CD4-positive, alpha-beta T cell treated with Interleukin-6 for 4 hours (primary cell): ENCODE measurements at regions not wholly inside any gene's neighbourhood (a gene's known extent, or its start where the extent isn't known, plus 50 kb on each side); places are given as distances from the start of the nearest gene placed in this dataset.
"Not testable (repeated sequence)": the region's sequence is repeated elsewhere in the genome, so short reads cannot be mapped to it uniquely, and the experiment has no call there.

Source experiments
- DNase-seq: peaks from one replicate; pipeline ENCODE4 v3.0.0-alpha.2; 2020; ENCODE audit warnings: mixed read lengths

DNA sequence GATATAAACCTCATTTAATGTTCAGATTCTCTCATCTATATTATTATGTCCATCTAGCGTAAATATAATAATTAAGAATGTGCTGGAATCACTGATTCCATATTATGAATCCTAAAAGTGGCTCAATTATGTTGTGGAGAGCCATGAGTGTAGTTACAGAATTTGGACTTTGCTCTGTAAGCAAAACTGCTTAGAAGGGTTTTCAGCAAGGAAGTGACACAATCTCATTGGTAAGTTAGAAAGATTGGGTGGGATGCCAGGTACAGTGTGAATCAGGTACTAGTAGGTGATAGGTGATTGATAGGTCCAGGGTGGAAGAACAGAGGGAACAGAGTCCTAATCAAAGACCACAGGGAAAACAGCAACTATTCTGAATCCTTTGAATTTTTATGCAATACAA, 74.9 kb upstream of the ABLIM1 start:
- no peak for DNase-seq

DNA sequence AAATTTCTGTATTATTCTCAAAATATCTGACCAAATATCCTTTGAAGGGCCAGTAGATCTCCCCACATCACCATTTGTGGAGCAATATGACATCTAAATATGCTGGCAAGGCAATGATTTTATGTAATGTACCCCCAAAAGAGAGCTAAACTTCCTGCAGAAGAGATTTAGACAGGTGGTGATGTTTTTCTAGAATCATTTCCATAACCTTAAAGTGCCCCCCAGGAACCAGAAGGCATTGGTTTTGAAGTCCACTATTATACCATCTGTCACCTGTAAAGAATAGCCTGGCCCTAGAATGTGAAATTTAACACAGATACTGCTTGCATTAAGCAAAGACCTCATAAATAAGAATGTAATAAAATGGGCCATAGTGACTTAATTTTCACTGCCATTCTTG, 77.9 kb upstream of the ABLIM1 start:
- DNase-seq = no peak

DNA sequence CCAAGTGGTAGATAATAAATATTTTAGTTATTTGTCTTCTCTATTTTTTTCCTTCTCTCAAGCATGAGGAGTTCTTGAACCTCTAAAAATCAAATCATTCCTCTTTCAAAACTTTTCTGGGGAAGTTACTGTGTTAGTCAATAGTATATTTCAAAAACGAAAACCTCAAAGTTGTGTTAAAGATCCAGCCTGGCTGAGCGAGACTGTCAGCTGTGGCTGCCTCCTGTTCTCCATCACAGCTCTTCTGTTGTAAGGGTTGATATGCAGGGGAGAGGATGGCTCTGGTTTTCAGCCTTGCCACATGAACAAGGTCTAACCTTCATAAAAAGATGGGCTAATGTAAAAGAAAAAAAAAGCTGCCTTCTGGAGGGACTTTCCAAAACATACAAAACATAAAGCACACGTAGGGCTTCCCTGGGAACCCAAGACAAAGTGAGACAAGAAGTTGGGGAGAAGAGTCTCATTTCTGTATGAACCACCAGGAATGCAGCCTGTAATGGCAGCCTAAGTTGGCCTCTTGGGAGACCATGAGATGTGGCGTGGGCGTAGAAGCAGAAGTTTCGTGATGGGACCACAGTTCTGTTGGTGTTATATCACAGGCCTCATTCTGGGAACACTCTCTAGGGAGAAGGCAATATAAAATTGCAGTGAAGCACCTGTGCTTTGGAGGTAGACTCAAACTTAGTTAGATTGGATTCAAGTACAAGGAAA, 77.9 kb upstream of the FHIP2A start:
- DNase-seq = no peak

DNA sequence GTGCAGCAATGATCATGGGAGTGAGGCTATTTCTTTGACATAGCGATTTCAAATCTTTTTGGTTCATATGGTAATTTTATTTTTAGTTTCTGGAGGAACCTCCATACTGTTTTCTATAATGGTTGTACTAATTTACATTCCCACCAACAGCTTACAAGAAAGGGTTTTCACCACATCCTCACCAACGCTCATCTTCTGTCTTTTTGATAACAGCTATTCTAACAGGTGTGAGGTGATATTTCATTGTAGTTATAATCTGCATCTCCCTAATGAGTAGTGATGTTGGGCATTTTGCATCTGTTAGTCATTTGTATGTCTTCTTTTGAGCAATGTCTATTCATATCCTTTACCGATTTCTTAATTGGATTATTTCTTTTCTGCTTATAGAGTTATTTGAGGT, 75.0 kb upstream of the FHIP2A start:
- DNase-seq = no peak

DNA sequence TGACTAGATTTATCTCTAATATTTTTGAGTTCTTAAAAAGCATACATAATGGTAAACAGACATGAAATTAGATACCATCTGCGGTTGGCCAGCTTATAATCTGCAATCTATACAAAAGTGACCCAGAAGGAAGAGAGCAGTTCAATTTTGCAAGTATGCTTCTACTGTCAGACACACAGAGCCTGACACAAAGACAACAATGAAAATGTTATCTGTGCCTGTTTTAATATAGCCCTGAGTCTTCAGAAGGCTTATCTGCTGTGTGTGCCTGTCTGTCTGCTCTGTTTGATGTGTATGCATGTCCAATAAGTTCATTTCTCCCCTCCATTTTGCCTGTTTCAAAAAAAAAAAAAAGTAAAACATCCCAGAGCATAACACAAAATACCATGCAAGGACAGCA, 73.3 kb upstream of the FHIP2A start:
- DNase-seq = no peak

DNA sequence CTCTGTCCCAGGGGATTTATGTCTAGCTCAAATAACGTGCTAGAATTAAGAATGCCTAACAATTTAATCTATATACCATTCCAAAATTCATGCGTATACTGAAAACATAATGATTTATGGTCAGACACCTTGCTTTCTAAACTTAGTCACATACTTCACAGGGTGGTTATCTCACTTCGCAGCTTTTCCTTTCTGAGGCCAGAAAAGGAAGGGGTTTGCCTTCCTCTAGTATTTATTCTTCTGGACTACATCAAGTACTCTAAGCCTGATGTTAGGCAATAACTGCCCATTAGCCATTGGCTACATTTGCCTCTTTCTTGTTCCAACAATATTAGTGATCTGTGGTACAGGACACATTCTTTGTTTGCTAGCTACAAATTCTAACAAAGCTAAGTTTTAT, 72.6 kb upstream of the FHIP2A start:
- DNase-seq = no peak

DNA sequence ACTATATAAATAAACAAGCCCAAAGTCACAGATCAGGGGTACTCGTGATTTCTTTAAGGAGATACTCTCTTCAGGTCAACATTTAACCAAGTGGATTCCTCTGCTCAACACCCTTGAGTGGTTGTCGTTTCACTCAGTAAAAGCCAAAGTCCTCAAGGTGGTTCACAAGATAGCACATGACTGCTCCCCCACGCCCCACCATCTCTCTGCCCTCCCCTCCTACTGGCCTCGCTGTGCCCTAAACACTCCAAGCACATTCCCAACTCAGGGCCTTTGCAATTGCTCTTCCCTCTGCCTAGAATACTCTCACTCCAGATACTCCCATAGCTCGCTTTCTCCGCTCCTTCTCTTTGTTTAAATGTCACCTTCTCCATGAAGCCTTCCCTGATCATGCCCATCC, 72.1 kb upstream of the FHIP2A start:
- DNase-seq = no peak

DNA sequence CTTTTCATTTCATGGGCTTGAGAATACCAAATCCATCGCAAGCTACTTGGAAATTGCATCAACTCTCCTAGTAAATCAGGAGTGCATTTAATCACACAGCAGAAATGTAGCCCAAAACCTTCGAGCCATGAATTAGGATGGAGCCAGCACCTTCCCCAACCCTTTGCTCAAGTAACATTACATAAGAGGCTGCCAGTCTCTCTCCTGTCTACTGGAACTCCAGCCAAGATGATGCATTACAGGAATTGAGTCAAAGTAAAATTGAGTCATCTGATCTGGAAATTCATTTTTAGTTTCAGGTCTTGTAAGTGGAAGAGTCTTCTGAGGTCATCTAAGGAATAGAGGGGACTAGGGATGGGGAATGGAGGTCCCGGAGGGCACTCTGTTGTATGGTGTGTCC, 69.7 kb upstream of the FHIP2A start:
- DNase-seq = no peak

DNA sequence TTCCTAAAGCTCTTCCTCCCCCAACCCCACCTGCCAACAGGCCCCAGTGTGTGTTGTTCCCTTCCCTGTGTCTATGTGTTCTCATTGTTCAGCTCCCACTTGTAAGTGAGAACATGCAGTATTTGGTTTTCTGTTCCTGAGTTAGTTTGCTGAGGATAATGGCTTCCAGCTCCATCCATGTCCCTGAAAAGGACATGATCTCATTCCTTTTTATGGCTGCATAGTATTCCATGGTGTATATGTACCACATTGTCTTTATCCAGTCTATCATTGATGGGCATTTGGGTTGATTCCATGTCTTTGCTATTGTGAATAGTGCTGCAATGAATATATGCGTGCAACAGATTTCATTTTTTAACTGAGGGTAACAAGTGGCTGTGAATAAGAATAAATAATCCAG, 69.0 kb upstream of the FHIP2A start:
- not testable (repeated sequence) for DNase-seq

DNA sequence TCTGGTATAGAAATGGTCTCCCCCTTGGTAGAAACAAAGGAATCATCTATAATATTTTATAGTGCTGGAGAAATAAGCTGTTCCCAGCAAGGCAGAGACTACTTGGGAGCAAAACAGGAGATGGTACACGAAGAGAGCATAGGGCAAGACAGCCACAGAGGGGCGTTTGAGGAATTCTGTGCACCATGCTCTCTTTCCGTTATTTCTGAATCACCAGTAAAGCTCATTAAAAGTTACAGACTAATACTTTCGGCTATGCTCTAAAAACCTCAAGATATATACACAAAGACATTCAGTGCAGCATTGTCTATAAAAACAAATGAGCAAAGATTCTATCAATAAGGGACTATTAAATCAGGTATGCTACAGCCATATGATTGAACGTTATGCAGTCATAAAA, 68.5 kb upstream of the FHIP2A start:
- DNase-seq = no peak

DNA sequence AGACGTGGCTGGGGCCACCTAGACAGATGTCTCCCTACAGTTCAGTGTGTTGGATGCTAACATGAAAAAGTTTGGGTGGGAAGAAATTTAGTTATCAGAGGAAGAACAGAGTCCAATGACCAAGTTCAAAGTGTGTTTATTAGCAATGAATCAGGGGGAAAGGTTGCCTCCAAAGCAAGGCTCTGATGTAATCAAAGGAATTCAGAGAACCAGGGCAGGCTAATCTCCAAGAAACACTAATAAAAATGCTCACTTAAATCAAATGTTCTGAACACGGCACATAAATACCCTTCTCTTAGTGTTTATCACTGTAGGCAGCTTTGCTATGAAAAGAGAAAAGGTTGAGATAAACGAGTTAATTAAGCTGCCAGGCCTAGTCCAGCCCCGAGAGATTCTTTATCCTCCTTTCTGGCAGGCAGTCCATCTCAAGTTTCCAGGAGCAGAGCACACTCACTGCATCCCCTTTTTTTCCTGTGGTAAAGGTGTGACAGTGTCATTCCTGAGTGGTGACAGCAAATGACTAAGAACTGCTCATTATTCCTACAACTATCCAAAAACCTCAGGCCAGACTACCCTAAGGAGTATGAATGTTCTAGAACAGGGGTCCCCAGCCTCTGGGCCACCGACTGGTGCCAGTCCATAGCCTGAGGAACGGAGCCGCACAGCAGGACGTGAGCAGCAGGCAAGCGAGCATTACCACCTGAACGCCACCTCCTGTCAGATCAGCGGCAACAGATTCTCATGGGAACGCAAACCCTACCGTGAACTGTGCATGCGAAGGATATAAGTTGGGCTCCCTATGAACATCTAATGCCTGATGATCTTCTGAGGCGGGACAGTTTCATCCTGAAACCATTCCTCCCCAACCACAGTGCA, 66.9 kb upstream of the FHIP2A start:
- DNase-seq = no peak

DNA sequence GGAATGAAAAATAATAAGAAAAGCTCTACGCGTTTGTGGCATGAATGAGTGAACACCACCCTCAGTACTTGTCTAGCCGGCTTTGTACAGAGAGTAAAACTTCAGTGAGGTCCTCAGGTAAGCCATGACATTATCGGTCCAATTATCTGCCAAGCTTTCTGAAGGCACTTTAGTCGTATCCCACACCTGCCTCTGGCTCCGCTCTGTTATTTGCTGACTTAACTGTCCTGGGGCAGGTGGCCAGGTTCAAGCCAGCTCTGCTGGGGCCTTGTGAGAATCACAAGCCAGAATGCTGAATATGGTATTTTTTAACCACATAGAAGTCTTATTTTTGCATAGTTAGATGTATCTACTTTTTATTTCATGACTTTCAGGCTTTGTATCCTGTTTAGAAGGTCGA, 66.0 kb upstream of the FHIP2A start:
- no peak for DNase-seq

DNA sequence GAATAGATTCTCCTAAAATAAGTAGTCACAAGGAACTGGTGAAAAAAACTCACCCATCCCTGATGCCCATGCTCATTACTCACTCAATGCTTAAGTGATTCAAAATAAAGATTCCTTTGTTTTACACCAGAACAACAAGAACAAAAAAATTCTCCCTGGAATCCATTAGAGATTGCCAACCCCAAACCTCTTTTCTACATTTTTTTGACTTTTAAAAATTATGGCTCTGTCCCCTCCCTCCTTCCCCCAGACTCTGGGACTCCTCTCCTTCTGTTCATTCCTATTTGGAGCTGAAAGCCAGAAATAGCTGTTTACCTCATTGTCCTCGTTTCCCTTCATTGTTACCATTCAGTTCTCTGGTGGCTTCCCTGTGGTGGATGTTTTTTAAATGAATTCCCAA, 63.2 kb upstream of the FHIP2A start:
- no peak for DNase-seq

DNA sequence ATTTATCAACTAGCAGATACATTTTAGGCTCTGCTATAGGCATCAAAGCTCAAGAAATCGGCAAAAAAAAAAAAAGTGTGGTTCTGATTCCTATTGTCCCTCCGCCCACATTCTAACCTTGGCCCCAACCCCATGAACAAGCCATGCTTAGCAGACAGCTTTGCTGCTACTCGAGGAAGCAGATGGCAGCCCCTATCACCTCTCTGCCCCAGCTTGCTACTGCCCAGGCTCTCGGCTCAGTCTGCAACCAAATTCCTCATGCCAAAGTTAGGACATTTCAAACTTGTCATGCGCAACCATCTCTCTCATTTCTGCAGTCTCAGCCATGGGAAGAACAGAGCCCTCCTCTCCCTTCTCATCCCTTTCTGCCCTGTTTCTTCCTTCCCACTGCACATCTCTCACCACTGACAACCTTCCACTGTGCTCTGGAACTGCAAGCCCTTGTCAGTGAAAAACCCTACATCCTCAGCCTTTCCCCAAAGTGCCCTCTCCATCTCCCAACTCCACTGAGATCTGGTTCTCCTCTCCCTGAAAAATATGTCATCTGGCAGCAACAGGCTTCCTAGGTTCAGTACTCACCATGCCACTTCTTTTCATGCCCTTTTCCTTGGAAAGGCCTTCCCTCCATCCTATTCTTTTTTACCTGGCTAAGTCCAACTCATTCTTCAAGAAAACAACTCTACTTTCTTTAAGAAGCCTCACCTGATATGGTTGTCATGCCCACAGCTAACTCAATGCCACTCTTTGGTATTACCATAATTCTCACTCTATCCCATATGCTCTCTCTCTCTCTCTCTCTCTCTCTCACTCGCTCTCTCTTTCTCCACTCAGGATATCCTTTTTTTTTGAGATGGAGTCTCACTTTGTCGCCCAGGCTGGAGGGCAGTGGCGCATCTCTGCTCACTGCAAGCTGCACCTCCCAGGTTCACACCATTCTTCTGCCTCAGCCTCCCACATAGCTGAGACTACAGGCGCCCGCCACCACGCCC, 60.1 kb upstream of the FHIP2A start:
- no peak for DNase-seq

DNA sequence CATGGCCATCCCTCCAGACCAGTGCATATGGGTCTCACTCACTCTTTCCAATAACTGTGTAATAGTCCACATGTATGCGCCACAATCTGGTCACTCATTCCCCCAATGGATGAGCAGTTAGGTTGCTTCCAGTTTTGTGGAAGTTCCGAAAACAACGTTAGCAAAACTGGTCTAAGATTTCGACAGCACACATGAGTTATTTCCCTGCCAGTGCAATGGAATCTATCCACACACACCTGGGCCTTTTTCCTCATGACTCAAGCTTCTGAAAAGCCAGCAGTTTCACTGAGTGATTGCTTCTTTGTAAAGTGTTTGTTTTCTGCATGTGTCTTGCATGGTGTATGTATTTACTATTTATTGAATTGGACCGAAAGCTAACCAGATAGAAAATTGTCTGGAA, 58.8 kb upstream of the FHIP2A start:
- no peak for DNase-seq

DNA sequence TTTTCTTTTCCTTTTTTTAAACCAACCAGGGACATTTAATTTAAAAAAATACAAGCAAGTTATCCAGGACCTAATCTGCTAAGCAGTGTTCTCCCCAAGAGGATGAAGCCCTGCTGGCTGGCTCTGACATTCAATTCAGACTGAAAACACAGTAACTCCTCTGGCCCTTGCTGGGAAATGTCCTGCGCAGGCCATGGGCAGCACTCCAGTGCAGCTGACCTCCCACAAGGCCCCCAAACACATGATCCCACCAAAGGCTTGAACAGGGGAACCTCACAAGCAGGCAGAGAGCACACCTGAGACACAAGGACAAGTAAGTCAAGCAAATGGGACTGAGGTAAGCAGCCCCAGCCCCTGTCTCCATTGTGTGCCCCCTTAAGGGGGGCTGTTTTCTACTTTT, 56.9 kb upstream of the FHIP2A start:
- no peak for DNase-seq

DNA sequence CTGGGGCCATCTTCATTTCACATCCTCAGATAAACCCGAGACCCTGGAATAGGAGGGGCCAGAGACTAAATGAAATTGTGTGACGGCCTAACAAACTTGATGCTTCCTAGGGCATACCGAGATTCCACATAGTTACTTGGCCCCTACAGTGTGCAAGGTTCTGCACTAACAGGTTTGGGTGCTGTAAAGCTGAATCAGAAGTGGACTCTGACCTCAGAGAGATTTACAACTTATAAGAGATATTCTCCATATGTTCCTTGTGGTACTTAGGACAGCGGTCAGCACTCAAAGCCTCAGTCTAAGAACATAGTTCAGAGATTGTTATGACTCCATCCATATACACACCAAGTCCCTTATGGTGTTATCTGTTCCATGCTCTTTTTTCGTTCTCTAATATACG, 55.1 kb upstream of the FHIP2A start:
- DNase-seq = no peak

DNA sequence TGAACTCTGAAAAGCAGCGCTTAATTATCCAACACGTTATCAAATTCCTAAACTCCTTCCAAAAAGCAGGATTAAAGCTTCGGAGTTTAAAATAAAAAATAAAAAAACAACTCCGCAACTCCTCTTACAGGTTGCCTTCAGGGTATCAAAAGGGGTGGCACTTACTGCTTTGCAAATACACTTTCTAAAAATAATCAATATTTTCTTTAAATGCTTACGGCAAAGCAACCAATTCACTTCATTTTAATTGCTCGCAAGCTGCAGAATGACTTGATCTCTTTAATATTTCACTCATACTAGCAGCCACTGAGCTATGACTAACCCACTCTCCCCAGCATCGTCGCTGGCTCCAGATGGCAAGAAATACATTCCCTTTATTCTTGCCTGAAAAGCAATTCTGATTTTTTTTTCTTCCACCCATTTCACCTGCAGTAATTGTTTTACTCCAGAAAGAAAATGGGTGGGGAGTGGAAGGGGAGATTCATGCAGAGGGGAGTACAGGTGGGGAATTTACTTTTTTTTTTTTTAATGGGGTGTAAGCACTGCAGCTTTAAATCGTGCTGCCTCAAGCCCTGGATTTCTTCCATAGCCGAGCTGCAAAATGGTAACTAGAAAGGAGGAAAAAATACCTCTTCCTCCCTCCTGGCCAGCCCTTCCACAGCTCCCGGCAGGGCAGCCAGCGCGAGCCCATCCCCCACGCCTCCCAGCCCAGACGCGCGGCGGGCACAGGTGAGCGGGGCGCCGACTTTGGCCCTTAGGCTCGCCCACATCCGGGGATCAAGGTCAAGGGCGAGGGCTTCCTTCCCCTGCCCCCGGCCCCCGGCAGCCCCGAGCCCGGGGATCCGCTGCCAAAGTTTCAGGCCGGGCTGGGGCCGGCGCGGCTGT, 54.2 kb upstream of the FHIP2A start:
- peak; percentile 35 for DNase-seq

DNA sequence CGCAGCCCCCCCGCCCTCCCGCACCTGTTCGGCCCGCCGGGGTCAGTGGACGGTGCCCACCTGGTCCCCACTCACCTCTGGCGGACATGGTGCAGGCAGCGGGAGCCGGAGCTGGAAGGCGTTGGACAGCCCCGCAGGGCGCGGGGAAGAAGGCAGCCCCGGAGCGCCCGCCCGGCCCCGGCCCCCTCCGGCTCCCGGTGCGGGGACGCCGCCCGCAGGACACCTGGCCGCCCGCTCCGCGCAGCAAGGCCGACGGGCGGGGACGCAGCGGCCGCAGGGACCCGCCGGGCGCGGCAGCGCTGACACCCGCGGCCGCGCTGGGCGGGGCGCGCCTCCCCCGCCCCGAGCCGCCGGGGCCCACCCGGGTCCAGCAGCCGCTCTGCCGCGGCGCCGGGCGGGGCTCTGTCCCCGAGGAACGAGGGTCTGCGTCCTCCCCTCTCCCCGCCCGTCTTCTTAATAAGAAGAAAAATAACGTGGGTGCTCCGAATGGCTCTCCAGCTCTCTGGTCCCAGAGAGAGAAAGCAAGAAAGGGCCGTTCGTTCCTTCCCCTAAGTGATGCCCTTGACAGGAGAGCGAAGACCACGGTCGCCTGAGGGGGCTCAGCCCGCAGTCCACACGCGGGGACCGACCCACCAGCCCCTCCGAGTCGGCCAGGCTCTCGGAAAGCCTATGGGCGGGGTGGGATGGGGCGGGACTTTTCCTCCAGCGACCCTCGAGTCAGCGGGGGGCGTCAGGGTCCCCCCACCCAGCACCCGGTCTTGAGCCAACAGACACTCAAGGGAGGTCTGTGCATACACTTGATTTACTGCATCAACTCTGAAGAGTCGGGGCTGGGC, 53.4 kb upstream of the FHIP2A start:
- peak; percentile 6 for DNase-seq

DNA sequence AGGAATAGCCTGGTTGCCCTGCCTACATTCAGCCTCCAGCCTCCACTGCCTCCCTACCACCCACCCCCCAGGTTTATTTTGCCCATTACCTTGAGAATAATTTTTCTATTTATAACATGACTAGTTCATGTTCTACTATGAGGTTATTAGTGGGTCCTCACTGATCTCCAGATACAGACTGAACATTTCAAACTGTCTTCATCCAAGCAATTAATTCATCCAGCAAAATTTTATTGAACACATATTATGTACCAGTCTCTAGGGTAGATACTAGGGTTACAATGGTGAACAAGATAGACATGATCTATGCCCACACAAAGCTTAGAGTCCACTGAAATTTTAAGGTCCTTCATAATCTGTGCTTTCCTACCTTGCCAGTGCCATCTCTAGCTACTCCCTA, 51.6 kb upstream of the FHIP2A start:
- DNase-seq = no peak

DNA sequence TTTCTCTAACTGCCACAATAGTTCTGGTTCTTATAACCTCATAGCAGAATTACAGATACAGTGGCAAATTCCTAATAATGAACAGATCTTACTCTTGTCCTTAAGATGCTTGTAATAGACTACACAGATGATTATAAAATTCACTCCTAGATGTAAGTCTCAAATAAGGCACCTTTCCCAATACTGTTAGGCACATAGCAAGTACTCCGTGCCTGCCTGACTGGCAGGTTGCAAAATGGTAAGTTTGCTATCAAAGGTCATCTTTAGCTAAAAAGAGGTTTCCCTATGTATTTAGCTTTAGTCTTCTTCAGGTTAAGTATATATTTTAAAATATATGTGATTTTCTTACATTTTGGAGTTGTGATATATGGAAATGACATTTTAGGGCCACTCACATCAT, 50.4 kb upstream of the FHIP2A start:
- no peak for DNase-seq
